CD14-positive monocyte (primary cell): ENCODE measurements at regions not wholly inside any gene's neighbourhood (a gene's known extent, or its start where the extent isn't known, plus 50 kb on each side); places are given as distances from the start of the nearest gene placed in this dataset.
A peak's percentile ranks its signal among the peaks of the same experiment; 100 is the strongest.

Experiments
- DNase-seq, 3 donors: peaks; one replicate each; pipeline ENCODE4 v3.0.0-alpha.2; 2011 to 2022
- H2AFZ ChIP-seq: 2 replicates; pipeline ENCODE4 v1.6.0; 2012; ENCODE audit warnings: mild to moderate bottlenecking, low read depth, low read length, inconsistent platforms; ENCODE audit not compliant: insufficient read depth, poor library complexity, severe bottlenecking
- H3K27ac ChIP-seq, 2 donors: 1 replicate in 1 of 2; 2 replicates in 1 of 2; pipeline ENCODE4 v1.5.1; 2012 to 2013; ENCODE audit warnings: low read length in 2 of 2, control low read depth in 1 of 2, inconsistent platforms in 1 of 2, low read depth in 1 of 2, mild to moderate bottlenecking in 1 of 2
- H3K27me3 ChIP-seq, 2 donors: one replicate each; pipeline versions ENCODE4 v1.6.0 to v1.6.1; 2011 to 2013; ENCODE audit warnings: low read length in 2 of 2; ENCODE audit not compliant: control insufficient read depth in 2 of 2, insufficient read depth in 2 of 2
- H3K36me3 ChIP-seq, 2 donors: replicated peaks in 1 of 2; 1 replicate in 1 of 2; 2 replicates in 1 of 2; pipeline versions ENCODE4 v1.5.1 to v1.6.1; 2012 to 2013; ENCODE audit warnings: low read length in 2 of 2, control low read depth in 1 of 2, inconsistent platforms in 1 of 2, mild to moderate bottlenecking in 1 of 2; ENCODE audit not compliant: insufficient read depth in 2 of 2, control insufficient read depth in 1 of 2
- H3K4me1 ChIP-seq, 2 donors: 1 replicate in 1 of 2; 2 replicates in 1 of 2; pipeline versions ENCODE4 v1.5.1 to v1.6.1; 2012 to 2013; ENCODE audit warnings: low read length in 2 of 2, control low read depth in 1 of 2, inconsistent platforms in 1 of 2, mild to moderate bottlenecking in 1 of 2, moderate library complexity in 1 of 2; ENCODE audit not compliant: insufficient read depth in 2 of 2, control insufficient read depth in 1 of 2
- H3K4me2 ChIP-seq: replicated peaks from 2 replicates; pipeline ENCODE3; 2012; ENCODE audit warnings: low read length, moderate library complexity, mild to moderate bottlenecking; ENCODE audit not compliant: poor library complexity, severe bottlenecking; ENCODE audit errors: extremely low read depth
- H3K4me3 ChIP-seq, 3 experiments: fragments of 200-600 bp in 1 of 3; sonication (generic) in 1 of 3; replicated peaks in 1 of 3; 1 replicate in 2 of 3; 2 replicates in 1 of 3; pipeline ENCODE4 v1.5.1; 2011 to 2013; ENCODE audit warnings: low read length in 3 of 3, mild to moderate bottlenecking in 3 of 3, control low read depth in 2 of 3, low read depth in 2 of 3, inconsistent platforms in 1 of 3, moderate library complexity in 1 of 3
- H3K79me2 ChIP-seq: 2 replicates; pipeline ENCODE4 v1.6.0; 2012; ENCODE audit warnings: mild to moderate bottlenecking, control low read depth, inconsistent platforms, low read length, moderate library complexity; ENCODE audit not compliant: insufficient read depth
- H3K9ac ChIP-seq: 2 replicates; pipeline ENCODE4 v1.6.0; 2017; ENCODE audit warnings: low read length, mild to moderate bottlenecking; ENCODE audit not compliant: insufficient read depth, poor library complexity, severe bottlenecking
- H3K9me3 ChIP-seq, 2 donors: replicated peaks in 1 of 2; 1 replicate in 1 of 2; 2 replicates in 1 of 2; pipeline versions ENCODE4 v1.5.1 to v1.6.1; 2012 to 2013; ENCODE audit warnings: low read length in 2 of 2, control low read depth in 1 of 2; ENCODE audit not compliant: control insufficient read depth in 1 of 2, insufficient read depth in 1 of 2
- H4K20me1 ChIP-seq: 2 replicates; pipeline ENCODE4 v1.6.0; 2012; ENCODE audit warnings: mild to moderate bottlenecking, low read length, control low read depth, moderate library complexity; ENCODE audit not compliant: insufficient read depth
- H3K27ac Mint-ChIP-seq, 7 donors: one replicate each; pipeline ENCODE4 v1.8.0; 2020; ENCODE audit warnings: mild to moderate bottlenecking in 7 of 7, mixed read lengths in 7 of 7, moderate library complexity in 6 of 7, inconsistent platforms in 2 of 7
- H3K27me3 Mint-ChIP-seq, 3 donors: one replicate each; pipeline ENCODE4 v1.8.0; 2021 to 2022; ENCODE audit warnings: low read depth in 3 of 3, mild to moderate bottlenecking in 3 of 3, mixed read lengths in 3 of 3, moderate library complexity in 3 of 3, inconsistent platforms in 1 of 3
- H3K36me3 Mint-ChIP-seq, 2 donors: one replicate each; pipeline ENCODE4 v1.8.0; 2020; ENCODE audit warnings: mixed read lengths in 2 of 2, inconsistent platforms in 1 of 2, mild to moderate bottlenecking in 1 of 2
- H3K4me1 Mint-ChIP-seq: one replicate; pipeline ENCODE4 v1.8.0; 2020; ENCODE audit warnings: mild to moderate bottlenecking, mixed read lengths
- H3K4me3 Mint-ChIP-seq, 2 donors: one replicate each; pipeline ENCODE4 v1.8.0; 2020; ENCODE audit warnings: mild to moderate bottlenecking in 2 of 2, mixed read lengths in 2 of 2, moderate library complexity in 1 of 2
- H3K9me3 Mint-ChIP-seq, 7 donors: one replicate each; pipeline ENCODE4 v1.8.0; 2020 to 2022; ENCODE audit warnings: mixed read lengths in 7 of 7, mild to moderate bottlenecking in 6 of 7, moderate library complexity in 6 of 7, inconsistent platforms in 2 of 7
- WGBS: methylation state at CpG from one replicate; pipeline ENCODE4 v1.1.5; 2013; ENCODE audit warnings: missing lambda C conversion rate; ENCODE audit not compliant: insufficient coverage; 5-methylcytosine and 5-hydroxymethylcytosine counted together
- intact Hi-C, 2 donors: fragments of 100-400 bp; cut with micrococcal nuclease; formaldehyde crosslinking; loops; one replicate each; pipeline versions ENCODE4 v1.15.0 to v1.15.1; 2023
- TF ChIP-seq, protein P1 (sequence below): fragments of 200-600 bp; IDR thresholded peaks from one replicate; pipeline ENCODE4 v1.8.0; 2022; ENCODE audit warnings: antibody characterized with exemption, mild to moderate bottlenecking

DNA sequence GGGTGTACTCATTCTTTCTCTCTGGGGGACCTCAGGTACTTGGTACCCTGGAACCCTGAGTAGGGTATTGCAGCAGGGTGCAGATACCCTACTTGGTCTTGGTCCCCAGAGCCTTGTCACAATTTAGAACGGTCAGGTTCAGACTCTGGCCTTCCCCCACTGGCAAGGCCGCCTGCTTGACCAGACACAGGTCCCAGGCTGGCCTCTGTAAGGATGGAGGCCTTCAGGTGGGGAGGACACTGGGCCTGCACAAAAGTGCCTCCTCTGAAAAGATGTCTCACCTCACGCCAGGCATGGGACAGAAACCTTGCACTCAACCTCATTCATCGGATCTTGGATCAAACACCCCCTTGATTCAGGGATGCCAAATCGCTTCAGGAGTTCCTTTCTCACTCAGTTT is 158.4 kb downstream of the KLF13 start:
- H3K36me3 ChIP-seq: no peaks in the 10 kb centered on the region
- peaks cover 0 to 9% of the 10 kb centered on the region in 2 donors for H3K9me3 ChIP-seq
- intact Hi-C loops: loop anchor here (5.0 to 10.0 kb wide), 6 partner anchors 33 to 288 kb away; no protein-coding TSS in a partner anchor
- H3K4me3 ChIP-seq: no peak overlapping the region
- no peaks in the 10 kb centered on the region for H3K79me2 ChIP-seq
- no peak overlapping the region for H3K27ac ChIP-seq
- WGBS: 86% methylated on average over 2 of the region's 5 CpGs
- no peak overlapping the region for H3K9ac ChIP-seq
- peak overlapping the region in 1 of 2 donors; percentile 88 for H3K4me3 Mint-ChIP-seq
- H3K4me1 Mint-ChIP-seq: peaks cover 27% of the 10 kb centered on the region
- peaks cover 51 to 60% (median 58%) of the 10 kb centered on the region in 3 donors for H3K27me3 Mint-ChIP-seq
- no peak overlapping the region for H3K4me2 ChIP-seq
- no peak for DNase-seq
- peaks cover 5% of the 10 kb centered on the region for H4K20me1 ChIP-seq
- no peak overlapping the region for H3K27ac Mint-ChIP-seq
- H3K36me3 Mint-ChIP-seq: peaks cover 0 to 4% of the 10 kb centered on the region in 2 donors
- peaks cover 23 to 62% of the 10 kb centered on the region in 2 donors for H3K27me3 ChIP-seq
- H3K9me3 Mint-ChIP-seq: peaks cover 5 to 14% (median 11%) of the 10 kb centered on the region in 7 donors
- no peak overlapping the region for H2AFZ ChIP-seq
- H3K4me1 ChIP-seq: peaks cover 10 to 19% of the 10 kb centered on the region in 2 donors
- TF ChIP-seq, protein P1, sequence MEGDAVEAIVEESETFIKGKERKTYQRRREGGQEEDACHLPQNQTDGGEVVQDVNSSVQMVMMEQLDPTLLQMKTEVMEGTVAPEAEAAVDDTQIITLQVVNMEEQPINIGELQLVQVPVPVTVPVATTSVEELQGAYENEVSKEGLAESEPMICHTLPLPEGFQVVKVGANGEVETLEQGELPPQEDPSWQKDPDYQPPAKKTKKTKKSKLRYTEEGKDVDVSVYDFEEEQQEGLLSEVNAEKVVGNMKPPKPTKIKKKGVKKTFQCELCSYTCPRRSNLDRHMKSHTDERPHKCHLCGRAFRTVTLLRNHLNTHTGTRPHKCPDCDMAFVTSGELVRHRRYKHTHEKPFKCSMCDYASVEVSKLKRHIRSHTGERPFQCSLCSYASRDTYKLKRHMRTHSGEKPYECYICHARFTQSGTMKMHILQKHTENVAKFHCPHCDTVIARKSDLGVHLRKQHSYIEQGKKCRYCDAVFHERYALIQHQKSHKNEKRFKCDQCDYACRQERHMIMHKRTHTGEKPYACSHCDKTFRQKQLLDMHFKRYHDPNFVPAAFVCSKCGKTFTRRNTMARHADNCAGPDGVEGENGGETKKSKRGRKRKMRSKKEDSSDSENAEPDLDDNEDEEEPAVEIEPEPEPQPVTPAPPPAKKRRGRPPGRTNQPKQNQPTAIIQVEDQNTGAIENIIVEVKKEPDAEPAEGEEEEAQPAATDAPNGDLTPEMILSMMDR: no peak

DNA sequence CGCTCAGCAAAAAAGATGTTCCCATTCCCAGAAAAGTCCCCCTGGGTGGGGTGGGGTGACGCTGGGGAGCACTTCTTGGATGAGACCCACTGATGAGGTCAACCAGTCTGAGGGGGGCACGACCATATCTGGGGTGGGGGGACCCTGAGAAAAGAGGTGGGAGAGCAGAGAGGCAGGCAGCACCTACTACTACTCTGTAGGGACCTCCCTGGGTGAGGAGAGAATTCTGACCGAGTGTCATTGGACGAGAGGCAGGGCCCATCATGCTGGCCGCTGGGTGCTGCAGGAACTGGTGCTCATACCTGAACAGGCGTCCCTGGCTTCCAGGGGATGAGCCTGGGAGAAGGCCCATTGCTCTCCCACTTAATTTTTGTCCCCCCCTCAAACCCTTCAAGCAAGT is 158.8 kb downstream of the KLF13 start:
- no peak overlapping the region for H3K9ac ChIP-seq
- H3K79me2 ChIP-seq: no peaks in the 10 kb centered on the region
- Mint-ChIP-seq H3K27ac (peak overlapping the region in 1 of 7 donors; percentile 85), H3K36me3 (peaks cover 0 to 4% of the 10 kb centered on the region in 2 donors), H3K27me3 (peaks cover 48 to 56% (median 55%) of the 10 kb centered on the region in 3 donors), H3K9me3 (peaks cover 5 to 15% (median 11%) of the 10 kb centered on the region in 7 donors), H3K4me3 (peak overlapping the region in 1 of 2 donors; percentile 28), H3K4me1 (peaks cover 27% of the 10 kb centered on the region)
- intact Hi-C loops: loop anchor here (5.0 to 10.0 kb wide), 6 partner anchors 33 to 288 kb away; no protein-coding TSS in a partner anchor
- no peaks in the 10 kb centered on the region for H3K36me3 ChIP-seq
- no peak overlapping the region for H2AFZ ChIP-seq
- WGBS: 60% methylated on average over 1 of the region's 7 CpGs
- DNase-seq: no peak
- H3K27me3 ChIP-seq: peaks cover 23 to 59% of the 10 kb centered on the region in 2 donors
- H3K4me2 ChIP-seq: no peak overlapping the region
- no peak overlapping the region for H3K4me3 ChIP-seq
- no peak overlapping the region for H3K27ac ChIP-seq
- TF ChIP-seq, protein P1: no peak
- H3K4me1 ChIP-seq: peaks cover 10 to 19% of the 10 kb centered on the region in 2 donors
- peaks cover 0 to 9% of the 10 kb centered on the region in 2 donors for H3K9me3 ChIP-seq
- H4K20me1 ChIP-seq: peaks cover 5% of the 10 kb centered on the region
